Stomach (tissue), 4 donors: ENCODE measurements at regions not wholly inside any gene's neighbourhood (a gene's known extent, or its start where the extent isn't known, plus 50 kb on each side); places are given as distances from the start of the nearest gene placed in this dataset.

ENCODE experiments used
- POLR2AphosphoS5 ChIP-seq, 3 donors: sonication (generic); formaldehyde crosslinking; IDR thresholded peaks; one replicate each; pipeline ENCODE4 v1.6.1; 2016; ENCODE audit warnings: antibody characterized with exemption in 3 of 3
- TF ChIP-seq, protein P1 (sequence below), 7 experiments: fragments of 450-650 bp in 4 of 7; fragments of 200-600 bp in 3 of 7; sonication (generic) in 3 of 7; IDR thresholded peaks; one replicate each; pipeline ENCODE4 v1.5.1; 2016 to 2019; ENCODE audit warnings: antibody characterized with exemption in 7 of 7, control low read depth in 2 of 7, mild to moderate bottlenecking in 1 of 7

DNA sequence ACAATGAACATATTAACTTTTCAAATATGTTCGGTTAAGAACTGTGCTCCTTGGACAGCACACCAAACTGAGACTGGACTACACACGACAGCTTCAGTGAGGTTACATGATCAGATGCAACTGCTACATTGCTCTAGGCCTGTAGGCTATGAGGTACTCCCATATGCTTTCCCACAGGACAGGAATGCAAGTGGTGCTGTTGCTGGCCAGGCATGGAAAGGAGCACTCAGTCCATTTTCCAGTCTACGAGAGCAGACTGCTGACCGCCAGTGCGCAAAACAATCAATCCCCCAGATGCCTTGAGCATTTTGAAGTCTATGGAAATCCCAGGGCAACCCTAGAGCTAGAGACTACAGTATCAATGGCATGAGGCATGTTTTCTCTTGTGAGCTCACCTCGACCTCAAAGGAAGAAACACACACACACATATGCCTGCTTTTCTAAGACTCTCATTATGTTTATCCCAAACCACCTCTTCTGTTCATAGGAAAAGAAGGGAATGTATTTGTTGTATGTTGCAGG, 70.8 kb upstream of the SPP1 start:
- no peak for TF ChIP-seq POLR2AphosphoS5 (IDR thresholded peaks at IDR 0.05)
- TF ChIP-seq, protein P1, sequence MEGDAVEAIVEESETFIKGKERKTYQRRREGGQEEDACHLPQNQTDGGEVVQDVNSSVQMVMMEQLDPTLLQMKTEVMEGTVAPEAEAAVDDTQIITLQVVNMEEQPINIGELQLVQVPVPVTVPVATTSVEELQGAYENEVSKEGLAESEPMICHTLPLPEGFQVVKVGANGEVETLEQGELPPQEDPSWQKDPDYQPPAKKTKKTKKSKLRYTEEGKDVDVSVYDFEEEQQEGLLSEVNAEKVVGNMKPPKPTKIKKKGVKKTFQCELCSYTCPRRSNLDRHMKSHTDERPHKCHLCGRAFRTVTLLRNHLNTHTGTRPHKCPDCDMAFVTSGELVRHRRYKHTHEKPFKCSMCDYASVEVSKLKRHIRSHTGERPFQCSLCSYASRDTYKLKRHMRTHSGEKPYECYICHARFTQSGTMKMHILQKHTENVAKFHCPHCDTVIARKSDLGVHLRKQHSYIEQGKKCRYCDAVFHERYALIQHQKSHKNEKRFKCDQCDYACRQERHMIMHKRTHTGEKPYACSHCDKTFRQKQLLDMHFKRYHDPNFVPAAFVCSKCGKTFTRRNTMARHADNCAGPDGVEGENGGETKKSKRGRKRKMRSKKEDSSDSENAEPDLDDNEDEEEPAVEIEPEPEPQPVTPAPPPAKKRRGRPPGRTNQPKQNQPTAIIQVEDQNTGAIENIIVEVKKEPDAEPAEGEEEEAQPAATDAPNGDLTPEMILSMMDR (IDR thresholded peaks at IDR 0.05) = no peak
